CD14-positive monocyte (primary cell): ENCODE measurements at regions not wholly inside any gene's neighbourhood (a gene's known extent, or its start where the extent isn't known, plus 50 kb on each side); places are given as distances from the start of the nearest gene placed in this dataset.

ENCODE experiments used
- DNase-seq, 3 donors: peaks; one replicate each; pipeline ENCODE4 v3.0.0-alpha.2; 2011 to 2022
- H2AFZ ChIP-seq: 2 replicates; pipeline ENCODE4 v1.6.0; 2012; ENCODE audit warnings: mild to moderate bottlenecking, low read depth, low read length, inconsistent platforms; ENCODE audit not compliant: insufficient read depth, poor library complexity, severe bottlenecking
- H3K27ac ChIP-seq, 2 donors: 1 replicate in 1 of 2; 2 replicates in 1 of 2; pipeline ENCODE4 v1.5.1; 2012 to 2013; ENCODE audit warnings: low read length in 2 of 2, control low read depth in 1 of 2, inconsistent platforms in 1 of 2, low read depth in 1 of 2, mild to moderate bottlenecking in 1 of 2
- H3K27me3 ChIP-seq, 2 donors: one replicate each; pipeline versions ENCODE4 v1.6.0 to v1.6.1; 2011 to 2013; ENCODE audit warnings: low read length in 2 of 2; ENCODE audit not compliant: control insufficient read depth in 2 of 2, insufficient read depth in 2 of 2
- H3K36me3 ChIP-seq, 2 donors: replicated peaks in 1 of 2; 1 replicate in 1 of 2; 2 replicates in 1 of 2; pipeline versions ENCODE4 v1.5.1 to v1.6.1; 2012 to 2013; ENCODE audit warnings: low read length in 2 of 2, control low read depth in 1 of 2, inconsistent platforms in 1 of 2, mild to moderate bottlenecking in 1 of 2; ENCODE audit not compliant: insufficient read depth in 2 of 2, control insufficient read depth in 1 of 2
- H3K4me1 ChIP-seq, 2 donors: 1 replicate in 1 of 2; 2 replicates in 1 of 2; pipeline versions ENCODE4 v1.5.1 to v1.6.1; 2012 to 2013; ENCODE audit warnings: low read length in 2 of 2, control low read depth in 1 of 2, inconsistent platforms in 1 of 2, mild to moderate bottlenecking in 1 of 2, moderate library complexity in 1 of 2; ENCODE audit not compliant: insufficient read depth in 2 of 2, control insufficient read depth in 1 of 2
- H3K4me2 ChIP-seq: replicated peaks from 2 replicates; pipeline ENCODE3; 2012; ENCODE audit warnings: low read length, moderate library complexity, mild to moderate bottlenecking; ENCODE audit not compliant: poor library complexity, severe bottlenecking; ENCODE audit errors: extremely low read depth
- H3K4me3 ChIP-seq, 3 experiments: fragments of 200-600 bp in 1 of 3; sonication (generic) in 1 of 3; replicated peaks in 1 of 3; 1 replicate in 2 of 3; 2 replicates in 1 of 3; pipeline ENCODE4 v1.5.1; 2011 to 2013; ENCODE audit warnings: low read length in 3 of 3, mild to moderate bottlenecking in 3 of 3, control low read depth in 2 of 3, low read depth in 2 of 3, inconsistent platforms in 1 of 3, moderate library complexity in 1 of 3
- H3K79me2 ChIP-seq: 2 replicates; pipeline ENCODE4 v1.6.0; 2012; ENCODE audit warnings: mild to moderate bottlenecking, control low read depth, inconsistent platforms, low read length, moderate library complexity; ENCODE audit not compliant: insufficient read depth
- H3K9ac ChIP-seq: 2 replicates; pipeline ENCODE4 v1.6.0; 2017; ENCODE audit warnings: low read length, mild to moderate bottlenecking; ENCODE audit not compliant: insufficient read depth, poor library complexity, severe bottlenecking
- H3K9me3 ChIP-seq, 2 donors: replicated peaks in 1 of 2; 1 replicate in 1 of 2; 2 replicates in 1 of 2; pipeline versions ENCODE4 v1.5.1 to v1.6.1; 2012 to 2013; ENCODE audit warnings: low read length in 2 of 2, control low read depth in 1 of 2; ENCODE audit not compliant: control insufficient read depth in 1 of 2, insufficient read depth in 1 of 2
- H4K20me1 ChIP-seq: 2 replicates; pipeline ENCODE4 v1.6.0; 2012; ENCODE audit warnings: mild to moderate bottlenecking, low read length, control low read depth, moderate library complexity; ENCODE audit not compliant: insufficient read depth
- H3K27ac Mint-ChIP-seq, 7 donors: one replicate each; pipeline ENCODE4 v1.8.0; 2020; ENCODE audit warnings: mild to moderate bottlenecking in 7 of 7, mixed read lengths in 7 of 7, moderate library complexity in 6 of 7, inconsistent platforms in 2 of 7
- H3K27me3 Mint-ChIP-seq, 3 donors: one replicate each; pipeline ENCODE4 v1.8.0; 2021 to 2022; ENCODE audit warnings: low read depth in 3 of 3, mild to moderate bottlenecking in 3 of 3, mixed read lengths in 3 of 3, moderate library complexity in 3 of 3, inconsistent platforms in 1 of 3
- H3K36me3 Mint-ChIP-seq, 2 donors: one replicate each; pipeline ENCODE4 v1.8.0; 2020; ENCODE audit warnings: mixed read lengths in 2 of 2, inconsistent platforms in 1 of 2, mild to moderate bottlenecking in 1 of 2
- H3K4me1 Mint-ChIP-seq: one replicate; pipeline ENCODE4 v1.8.0; 2020; ENCODE audit warnings: mild to moderate bottlenecking, mixed read lengths
- H3K4me3 Mint-ChIP-seq, 2 donors: one replicate each; pipeline ENCODE4 v1.8.0; 2020; ENCODE audit warnings: mild to moderate bottlenecking in 2 of 2, mixed read lengths in 2 of 2, moderate library complexity in 1 of 2
- H3K9me3 Mint-ChIP-seq, 7 donors: one replicate each; pipeline ENCODE4 v1.8.0; 2020 to 2022; ENCODE audit warnings: mixed read lengths in 7 of 7, mild to moderate bottlenecking in 6 of 7, moderate library complexity in 6 of 7, inconsistent platforms in 2 of 7
- WGBS: methylation state at CpG from one replicate; pipeline ENCODE4 v1.1.5; 2013; ENCODE audit warnings: missing lambda C conversion rate; ENCODE audit not compliant: insufficient coverage; 5-methylcytosine and 5-hydroxymethylcytosine counted together
- intact Hi-C, 2 donors: fragments of 100-400 bp; cut with micrococcal nuclease; formaldehyde crosslinking; loops; one replicate each; pipeline versions ENCODE4 v1.15.0 to v1.15.1; 2023
- TF ChIP-seq, protein P1 (sequence below): fragments of 200-600 bp; IDR thresholded peaks from one replicate; pipeline ENCODE4 v1.8.0; 2022; ENCODE audit warnings: antibody characterized with exemption, mild to moderate bottlenecking

DNA sequence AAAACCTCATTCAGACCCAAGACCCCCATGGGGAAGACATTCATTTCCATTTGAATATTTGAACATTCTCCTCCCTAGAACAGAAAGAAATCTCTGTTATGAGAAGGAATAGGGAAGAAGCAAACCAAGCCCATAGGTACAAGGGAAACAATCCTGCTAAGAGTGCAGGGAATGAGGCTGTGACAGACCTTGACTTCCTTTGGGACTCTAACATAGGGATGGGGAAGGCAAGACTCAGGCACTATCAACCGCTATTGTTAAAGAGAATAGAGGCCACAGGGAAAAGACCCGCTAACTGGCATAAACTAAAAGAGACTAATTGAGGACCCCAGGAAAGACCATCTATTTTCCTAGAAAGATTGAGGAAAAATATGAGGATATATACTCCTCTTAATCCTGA, 117.8 kb upstream of the BRINP3 start:
- no peaks in the 10 kb centered on the region for H3K36me3 Mint-ChIP-seq
- no peak for DNase-seq
- intact Hi-C loops = no loop called here

DNA sequence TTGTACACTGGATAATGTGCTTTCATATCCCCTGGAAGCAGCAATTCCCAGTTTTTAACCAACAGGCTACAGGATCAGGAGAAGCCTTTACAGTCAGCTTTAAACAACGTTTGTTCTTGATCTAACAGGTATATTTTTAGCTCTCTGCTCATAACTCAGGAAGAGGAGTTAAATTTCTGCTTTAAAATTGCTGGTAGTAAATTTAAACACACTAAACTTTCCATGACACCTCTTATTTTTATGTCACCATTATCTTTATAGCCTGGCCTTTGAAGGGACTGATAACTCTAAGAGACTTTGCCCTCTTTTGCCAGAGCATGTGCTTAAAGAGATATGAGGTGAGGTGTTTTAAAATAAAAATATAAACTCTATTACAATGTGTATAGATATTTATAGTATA, 119.6 kb upstream of the BRINP3 start:
- intact Hi-C loops = no loop called here
- Histone ChIP-seq H4K20me1 (no peaks in the 10 kb centered on the region), H3K27ac (no peak overlapping the region), H3K4me3 (no peak overlapping the region), H3K9ac (no peak overlapping the region), H3K4me2 (no peak overlapping the region), H3K36me3 (no peaks in the 10 kb centered on the region), H3K27me3 (no peaks in the 10 kb centered on the region), H3K9me3 (peaks cover under 1 to 6% of the 10 kb centered on the region in 2 donors), H2AFZ (no peak overlapping the region), H3K79me2 (no peaks in the 10 kb centered on the region), H3K4me1 (no peaks in the 10 kb centered on the region)
- no peak overlapping the region for H3K27ac Mint-ChIP-seq
- H3K9me3 Mint-ChIP-seq = peaks cover 0 to 8% (median 2%) of the 10 kb centered on the region in 7 donors
- no peaks in the 10 kb centered on the region for H3K27me3 Mint-ChIP-seq
- WGBS = no CpG with 5 or more reads among the region's 1 CpG
- no peaks in the 10 kb centered on the region for H3K4me1 Mint-ChIP-seq
- H3K36me3 Mint-ChIP-seq = no peaks in the 10 kb centered on the region
- DNase-seq = no peak
- H3K4me3 Mint-ChIP-seq = no peak overlapping the region
- TF ChIP-seq, protein P1, sequence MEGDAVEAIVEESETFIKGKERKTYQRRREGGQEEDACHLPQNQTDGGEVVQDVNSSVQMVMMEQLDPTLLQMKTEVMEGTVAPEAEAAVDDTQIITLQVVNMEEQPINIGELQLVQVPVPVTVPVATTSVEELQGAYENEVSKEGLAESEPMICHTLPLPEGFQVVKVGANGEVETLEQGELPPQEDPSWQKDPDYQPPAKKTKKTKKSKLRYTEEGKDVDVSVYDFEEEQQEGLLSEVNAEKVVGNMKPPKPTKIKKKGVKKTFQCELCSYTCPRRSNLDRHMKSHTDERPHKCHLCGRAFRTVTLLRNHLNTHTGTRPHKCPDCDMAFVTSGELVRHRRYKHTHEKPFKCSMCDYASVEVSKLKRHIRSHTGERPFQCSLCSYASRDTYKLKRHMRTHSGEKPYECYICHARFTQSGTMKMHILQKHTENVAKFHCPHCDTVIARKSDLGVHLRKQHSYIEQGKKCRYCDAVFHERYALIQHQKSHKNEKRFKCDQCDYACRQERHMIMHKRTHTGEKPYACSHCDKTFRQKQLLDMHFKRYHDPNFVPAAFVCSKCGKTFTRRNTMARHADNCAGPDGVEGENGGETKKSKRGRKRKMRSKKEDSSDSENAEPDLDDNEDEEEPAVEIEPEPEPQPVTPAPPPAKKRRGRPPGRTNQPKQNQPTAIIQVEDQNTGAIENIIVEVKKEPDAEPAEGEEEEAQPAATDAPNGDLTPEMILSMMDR = no peak

More for the DNA sequence above, 117.8 kb upstream of the BRINP3 start:
- WGBS = 100% methylated on average over 1 of the region's 2 CpGs
- no peaks in the 10 kb centered on the region for H3K36me3 ChIP-seq
- H3K27me3 ChIP-seq = no peaks in the 10 kb centered on the region
- Mint-ChIP-seq H3K27me3 (no peaks in the 10 kb centered on the region), H3K4me3 (no peak overlapping the region), H3K27ac (no peak overlapping the region), H3K4me1 (no peaks in the 10 kb centered on the region), H3K9me3 (peaks cover 1 to 14% (median 5%) of the 10 kb centered on the region in 7 donors)
- no peaks in the 10 kb centered on the region for H3K79me2 ChIP-seq
- peaks cover 18 to 21% of the 10 kb centered on the region in 2 donors for H3K9me3 ChIP-seq
- TF ChIP-seq, protein P1 = no peak
- H3K4me1 ChIP-seq = no peaks in the 10 kb centered on the region
- H2AFZ ChIP-seq = no peak overlapping the region
- no peak overlapping the region for H3K4me3 ChIP-seq
- H4K20me1 ChIP-seq = no peaks in the 10 kb centered on the region
- no peak overlapping the region for H3K9ac ChIP-seq
- H3K27ac ChIP-seq = no peak overlapping the region
- no peak overlapping the region for H3K4me2 ChIP-seq
